ENCODE measurements at regions not wholly inside any gene's neighbourhood (a gene's known extent, or its start where the extent isn't known, plus 50 kb on each side); places are given as distances from the start of the nearest gene placed in this dataset.

DNA sequence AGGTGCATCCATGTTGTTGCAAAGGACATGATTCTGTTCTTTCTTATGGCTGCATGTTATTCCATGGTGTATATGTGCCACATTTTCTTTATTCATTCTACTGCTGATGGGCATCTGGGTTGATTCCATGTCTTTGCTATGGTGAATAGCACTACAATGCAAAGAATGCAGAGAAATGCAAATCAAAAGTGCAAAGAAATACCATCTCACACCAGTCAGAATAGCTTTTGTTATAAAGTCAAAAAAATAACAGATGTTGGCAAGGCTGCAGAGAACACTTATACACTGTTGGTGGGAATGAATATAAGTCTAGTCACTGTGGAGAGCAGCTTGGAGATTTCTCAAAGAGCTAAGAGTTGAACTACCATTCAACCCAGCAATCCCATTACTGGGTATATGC lies 99.2 kb downstream of the DHRS2 start:
- TF ChIP-seq, protein P1, sequence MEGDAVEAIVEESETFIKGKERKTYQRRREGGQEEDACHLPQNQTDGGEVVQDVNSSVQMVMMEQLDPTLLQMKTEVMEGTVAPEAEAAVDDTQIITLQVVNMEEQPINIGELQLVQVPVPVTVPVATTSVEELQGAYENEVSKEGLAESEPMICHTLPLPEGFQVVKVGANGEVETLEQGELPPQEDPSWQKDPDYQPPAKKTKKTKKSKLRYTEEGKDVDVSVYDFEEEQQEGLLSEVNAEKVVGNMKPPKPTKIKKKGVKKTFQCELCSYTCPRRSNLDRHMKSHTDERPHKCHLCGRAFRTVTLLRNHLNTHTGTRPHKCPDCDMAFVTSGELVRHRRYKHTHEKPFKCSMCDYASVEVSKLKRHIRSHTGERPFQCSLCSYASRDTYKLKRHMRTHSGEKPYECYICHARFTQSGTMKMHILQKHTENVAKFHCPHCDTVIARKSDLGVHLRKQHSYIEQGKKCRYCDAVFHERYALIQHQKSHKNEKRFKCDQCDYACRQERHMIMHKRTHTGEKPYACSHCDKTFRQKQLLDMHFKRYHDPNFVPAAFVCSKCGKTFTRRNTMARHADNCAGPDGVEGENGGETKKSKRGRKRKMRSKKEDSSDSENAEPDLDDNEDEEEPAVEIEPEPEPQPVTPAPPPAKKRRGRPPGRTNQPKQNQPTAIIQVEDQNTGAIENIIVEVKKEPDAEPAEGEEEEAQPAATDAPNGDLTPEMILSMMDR (IDR thresholded peaks at IDR 0.05) = no peak
- TF ChIP-seq POLR2A (IDR thresholded peaks at IDR 0.05) = no peak

All from Peyer's patch (tissue), 4 donors.